Activated CD8-positive, alpha-beta T cell treated with anti-CD3 and anti-CD28 coated beads for 36 hours (primary cell): ENCODE measurements at regions not wholly inside any gene's neighbourhood (a gene's known extent, or its start where the extent isn't known, plus 50 kb on each side); places are given as distances from the start of the nearest gene placed in this dataset.

Experiments used
- ATAC-seq: fragments of 200-7000 bp; cut with Tn5 transposase; one replicate; pipeline ENCODE4 v1.10.0; 2021; ENCODE audit warnings: mild to moderate bottlenecking, moderate library complexity
- CTCF ChIA-PET: fragments of 350-600 bp; sonication (Branson Sonifier 250); formaldehyde crosslinking; loops from one replicate; lab custom pipeline; 2021; ENCODE audit warnings: antibody characterized with exemption; lab: Charles Lee
- POLR2A ChIA-PET: fragments of 350-600 bp; sonication (Branson Sonifier 250); formaldehyde crosslinking; loops from one replicate; lab custom pipeline; 2021; ENCODE audit warnings: antibody characterized with exemption; lab: Charles Lee
- DNase-seq: peaks from one replicate; pipeline ENCODE4 v3.0.0-alpha.2; 2020
- H3K27ac Mint-ChIP-seq: one replicate; pipeline ENCODE4 v1.8.0; 2021; ENCODE audit warnings: mild to moderate bottlenecking, mixed read lengths
- H3K27me3 Mint-ChIP-seq: one replicate; pipeline ENCODE4 v1.8.0; 2021; ENCODE audit warnings: mixed read lengths
- H3K36me3 Mint-ChIP-seq: one replicate; pipeline ENCODE4 v1.8.0; 2021; ENCODE audit warnings: low read depth, mixed read lengths
- H3K4me1 Mint-ChIP-seq: one replicate; pipeline ENCODE4 v1.8.0; 2021; ENCODE audit warnings: low read depth, mixed read lengths
- H3K4me3 Mint-ChIP-seq: one replicate; pipeline ENCODE4 v1.8.0; 2021; ENCODE audit warnings: mild to moderate bottlenecking, moderate library complexity, mixed read lengths
- H3K9me3 Mint-ChIP-seq: one replicate; pipeline ENCODE4 v1.8.0; 2021; ENCODE audit warnings: mixed read lengths
- CTCF ChIP-seq: fragments of 200-600 bp; IDR thresholded peaks from one replicate; pipeline ENCODE4 v1.8.0; 2022; ENCODE audit warnings: antibody characterized with exemption, mild to moderate bottlenecking
- intact Hi-C: fragments of 100-400 bp; cut with micrococcal nuclease; formaldehyde crosslinking; loops from one replicate; pipeline ENCODE4 v1.10.0; 2022

GRCh38 chr17:10944819-10945218 is 106.9 kb upstream of the PIRT start:
- no peak for TF ChIP-seq CTCF
- ATAC-seq = no peak
- DNase-seq = no peak
- H3K36me3 Mint-ChIP-seq = no peaks in the 10 kb centered on the region
- ChIA-PET POLR2A (no interaction called here), CTCF (no interaction called here)
- no peaks in the 10 kb centered on the region for H3K4me1 Mint-ChIP-seq
- H3K4me3 Mint-ChIP-seq = no peak overlapping the region
- H3K27ac Mint-ChIP-seq = no peak overlapping the region
- intact Hi-C loops = no loop called here
- H3K27me3 Mint-ChIP-seq = peaks cover 15% of the 10 kb centered on the region
- no peaks in the 10 kb centered on the region for H3K9me3 Mint-ChIP-seq

- Mint-ChIP-seq H3K4me3 (no peak overlapping the region), H3K4me1 (no peaks in the 10 kb centered on the region), H3K36me3 (no peaks in the 10 kb centered on the region), H3K27ac (no peak overlapping the region), H3K27me3 (peaks cover 5% of the 10 kb centered on the region), H3K9me3 (no peaks in the 10 kb centered on the region)
- TF ChIP-seq CTCF = no peak
- intact Hi-C loops = no loop called here
- CTCF ChIA-PET = no interaction called here
- DNase-seq = no peak
- POLR2A ChIA-PET = no interaction called here
- ATAC-seq = no peak
These were observed 99.0 kb upstream of the PIRT start for GRCh38 chr17:10936931-10937330.

GRCh38 chr17:10932938-10933337 is 95.1 kb upstream of the PIRT start:
- H3K36me3 Mint-ChIP-seq = no peaks in the 10 kb centered on the region
- DNase-seq (no peak), ATAC-seq (no peak)
- H3K9me3 Mint-ChIP-seq = no peaks in the 10 kb centered on the region
- H3K27me3 Mint-ChIP-seq = peaks cover 3% of the 10 kb centered on the region
- CTCF ChIA-PET = no interaction called here
- H3K4me3 Mint-ChIP-seq = no peak overlapping the region
- intact Hi-C loops = no loop called here
- TF ChIP-seq CTCF = no peak
- H3K4me1 Mint-ChIP-seq = no peaks in the 10 kb centered on the region
- no peak overlapping the region for H3K27ac Mint-ChIP-seq
- POLR2A ChIA-PET = no interaction called here

GRCh38 chr17:10931133-10931532 is 93.2 kb upstream of the PIRT start:
- Mint-ChIP-seq H3K9me3 (no peaks in the 10 kb centered on the region), H3K27ac (no peak overlapping the region)
- CTCF ChIA-PET = no interaction called here

GRCh38 chr17:10927712-10928111 is 89.8 kb upstream of the PIRT start:
- ChIA-PET POLR2A (no interaction called here), CTCF (no interaction called here)
- no peaks in the 10 kb centered on the region for H3K4me1 Mint-ChIP-seq
- peaks cover 7% of the 10 kb centered on the region for H3K27me3 Mint-ChIP-seq
- no peaks in the 10 kb centered on the region for H3K36me3 Mint-ChIP-seq
- no peaks in the 10 kb centered on the region for H3K9me3 Mint-ChIP-seq
- no peak for TF ChIP-seq CTCF
- no peak overlapping the region for H3K4me3 Mint-ChIP-seq
- ATAC-seq = no peak
- DNase-seq = no peak
- intact Hi-C loops = no loop called here
- H3K27ac Mint-ChIP-seq = no peak overlapping the region

More at GRCh38 chr17:10931133-10931532, 93.2 kb upstream of the PIRT start:
- Mint-ChIP-seq H3K4me1 (no peaks in the 10 kb centered on the region), H3K4me3 (no peak overlapping the region), H3K36me3 (no peaks in the 10 kb centered on the region), H3K27me3 (peaks cover 3% of the 10 kb centered on the region)
- intact Hi-C loops = no loop called here
- no peak for DNase-seq
- TF ChIP-seq CTCF = no peak
- ATAC-seq = no peak
- POLR2A ChIA-PET = no interaction called here
